Liver (tissue), 8 donors: ENCODE measurements at regions not wholly inside any gene's neighbourhood (a gene's known extent, or its start where the extent isn't known, plus 50 kb on each side); places are given as distances from the start of the nearest gene placed in this dataset.

ENCODE experiments used
- DNase-seq: peaks from one replicate; pipeline ENCODE4 v3.0.0-alpha.2; 2017; ENCODE audit warnings: low spot score
- H3K27ac ChIP-seq, 2 donors: one replicate each; pipeline ENCODE4 v1.7.0; 2013; ENCODE audit warnings: inconsistent platforms in 2 of 2, low read length in 2 of 2, control low read depth in 1 of 2, low read depth in 1 of 2, mild to moderate bottlenecking in 1 of 2
- H3K27me3 ChIP-seq, 4 donors: one replicate each; pipeline versions ENCODE4 v1.6.1 to v1.7.0; 2013; ENCODE audit warnings: low read length in 3 of 4, inconsistent platforms in 1 of 4, mild to moderate bottlenecking in 1 of 4, moderate library complexity in 1 of 4; ENCODE audit not compliant: control insufficient read depth in 4 of 4, insufficient read depth in 4 of 4
- H3K36me3 ChIP-seq, 4 donors: one replicate each; pipeline versions ENCODE4 v1.6.1 to v1.7.0; 2013; ENCODE audit warnings: low read length in 3 of 4, mild to moderate bottlenecking in 3 of 4, low read depth in 1 of 4, moderate library complexity in 1 of 4; ENCODE audit not compliant: control insufficient read depth in 4 of 4, insufficient read depth in 3 of 4
- H3K4me1 ChIP-seq, 4 donors: one replicate each; pipeline versions ENCODE4 v1.6.1 to v1.7.0; 2013; ENCODE audit warnings: low read length in 3 of 4, mild to moderate bottlenecking in 3 of 4, moderate library complexity in 1 of 4; ENCODE audit not compliant: control insufficient read depth in 4 of 4, insufficient read depth in 4 of 4
- H3K4me3 ChIP-seq, 3 donors: one replicate each; pipeline versions ENCODE4 v1.6.1 to v1.7.0; 2013; ENCODE audit warnings: low read length in 3 of 3, control low read depth in 1 of 3, low read depth in 1 of 3, mild to moderate bottlenecking in 1 of 3
- H3K9ac ChIP-seq, 2 donors: one replicate each; pipeline ENCODE4 v1.7.0; 2013; ENCODE audit warnings: low read length in 2 of 2, mild to moderate bottlenecking in 2 of 2, moderate library complexity in 2 of 2, control low read depth in 1 of 2, low read depth in 1 of 2
- H3K9me3 ChIP-seq, 4 donors: one replicate each; pipeline versions ENCODE4 v1.6.1 to v1.7.0; 2013; ENCODE audit warnings: low read length in 3 of 4; ENCODE audit not compliant: control insufficient read depth in 4 of 4
- CTCF ChIP-seq: fragments of 150-350 bp; IDR thresholded peaks from 2 replicates; pipeline ENCODE4 v1.5.1; 2017; ENCODE audit warnings: improper control_type of control experiment, low read depth, low read length; ENCODE audit not compliant: missing input control
- EGR1 ChIP-seq, 2 donors: IDR thresholded peaks; 2 replicates each; pipeline ENCODE4 v1.6.1; 2016 to 2018; ENCODE audit warnings: antibody characterized with exemption in 2 of 2, low read depth in 2 of 2
- FOXA1 ChIP-seq: IDR thresholded peaks from 2 replicates; pipeline ENCODE4 v1.6.1; 2016; ENCODE audit warnings: antibody characterized with exemption
- FOXA2 ChIP-seq: IDR thresholded peaks from 2 replicates; pipeline ENCODE4 v1.6.1; 2016; ENCODE audit warnings: antibody characterized with exemption
- GABPA ChIP-seq, 2 donors: IDR thresholded peaks in 1 of 2; conservative IDR thresholded peaks in 1 of 2; 2 replicates each; pipeline ENCODE4 v1.6.1; 2016; ENCODE audit warnings: antibody characterized with exemption in 2 of 2, mild to moderate bottlenecking in 1 of 2, moderate library complexity in 1 of 2
- HNF4A ChIP-seq, 2 donors: conservative IDR thresholded peaks; 2 replicates each; pipeline ENCODE4 v1.6.1; 2016; ENCODE audit warnings: antibody characterized with exemption in 2 of 2, mild to moderate bottlenecking in 2 of 2
- HNF4G ChIP-seq: IDR thresholded peaks from 2 replicates; pipeline ENCODE4 v1.6.1; 2016; ENCODE audit warnings: antibody characterized with exemption
- JUND ChIP-seq, 2 donors: IDR thresholded peaks; 2 replicates each; pipeline ENCODE4 v1.6.1; 2016; ENCODE audit warnings: antibody characterized with exemption in 2 of 2
- NR2F2 ChIP-seq: IDR thresholded peaks from 2 replicates; pipeline ENCODE4 v1.6.1; 2016; ENCODE audit warnings: antibody characterized with exemption
- RAD21 ChIP-seq, 2 donors: IDR thresholded peaks; 2 replicates each; pipeline ENCODE4 v1.6.1; 2016; ENCODE audit warnings: antibody characterized with exemption in 2 of 2, mild to moderate bottlenecking in 2 of 2
- REST ChIP-seq: IDR thresholded peaks from 2 replicates; pipeline ENCODE4 v1.6.1; 2016; ENCODE audit warnings: antibody characterized with exemption, mild to moderate bottlenecking
- RXRA ChIP-seq, 2 donors: IDR thresholded peaks; 2 replicates each; pipeline ENCODE4 v1.6.1; 2017 to 2018; ENCODE audit warnings: antibody characterized with exemption in 2 of 2, mild to moderate bottlenecking in 1 of 2
- SP1 ChIP-seq: IDR thresholded peaks from 2 replicates; pipeline ENCODE4 v1.6.1; 2018; ENCODE audit warnings: antibody characterized with exemption, mild to moderate bottlenecking
- YY1 ChIP-seq: IDR thresholded peaks from 2 replicates; pipeline ENCODE4 v1.6.1; 2016; ENCODE audit warnings: antibody characterized with exemption, mild to moderate bottlenecking
- WGBS: extraction: QIAGEN DNeasy Blood & Tissue Kit; methylation state at CpG from one replicate; pipeline ENCODE4 v1.1.7; 2013; 5-methylcytosine and 5-hydroxymethylcytosine counted together
- TF ChIP-seq, protein P1 (sequence below): IDR thresholded peaks from 2 replicates; pipeline ENCODE4 v1.6.1; 2016; ENCODE audit warnings: antibody characterized with exemption
- TF ChIP-seq, protein P2 (sequence below): IDR thresholded peaks from 2 replicates; pipeline ENCODE4 v1.6.1; 2016; ENCODE audit warnings: antibody characterized with exemption
- donor health status: healthy.
- donor health status: healthy.
- donor health status: healthy.
- donor health status: healthy.
- donor health status: healthy.

- 86% methylated on average over 2 of the region's 2 CpGs for WGBS
Observed at GRCh38 chr1:37233606-37234005, 199.3 kb upstream of the GRIK3 start.

GRCh38 chr1:37234941-37235418, 200.7 kb upstream of the GRIK3 start:
- Histone ChIP-seq H3K27ac (no peak overlapping the region), H3K9ac (no peak overlapping the region), H3K36me3 (no peaks in the 10 kb centered on the region), H3K4me3 (no peak overlapping the region), H3K27me3 (peaks cover 0 to 6% (median 0%) of the 10 kb centered on the region in 4 donors), H3K9me3 (no peaks in the 10 kb centered on the region), H3K4me1 (no peaks in the 10 kb centered on the region)
- no peak for TF ChIP-seq YY1
- TF ChIP-seq, protein P1, sequence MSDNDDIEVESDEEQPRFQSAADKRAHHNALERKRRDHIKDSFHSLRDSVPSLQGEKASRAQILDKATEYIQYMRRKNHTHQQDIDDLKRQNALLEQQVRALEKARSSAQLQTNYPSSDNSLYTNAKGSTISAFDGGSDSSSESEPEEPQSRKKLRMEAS, result no peak
- no peak for TF ChIP-seq RXRA (IDR thresholded peaks at IDR 0.05)
- no peak for TF ChIP-seq GABPA (IDR thresholded peaks at IDR 0.05 in 1 of 2, conservative IDR thresholded peaks at IDR 0.05 in 1 of 2)
- TF ChIP-seq SP1, result no peak
- TF ChIP-seq HNF4A (conservative IDR thresholded peaks at IDR 0.05), result no peak
- TF ChIP-seq HNF4G, result no peak
- no peak for TF ChIP-seq EGR1 (IDR thresholded peaks at IDR 0.05; ENCODE audit: low read depth in 2 of 2)
- TF ChIP-seq FOXA1, result no peak
- DNase-seq, result no peak
- WGBS, result 29% methylated on average over 12 of the region's 12 CpGs

More at GRCh38 chr1:37233606-37234005, 199.3 kb upstream of the GRIK3 start:
- Histone ChIP-seq H3K27ac (no peak overlapping the region), H3K4me3 (no peak overlapping the region), H3K27me3 (peaks cover 0 to 3% (median 0%) of the 10 kb centered on the region in 4 donors), H3K36me3 (no peaks in the 10 kb centered on the region), H3K9ac (no peak overlapping the region), H3K9me3 (no peaks in the 10 kb centered on the region), H3K4me1 (no peaks in the 10 kb centered on the region)
- no peak for DNase-seq
- TF ChIP-seq NR2F2 (no peak), GABPA (IDR thresholded peaks at IDR 0.05 in 1 of 2, conservative IDR thresholded peaks at IDR 0.05 in 1 of 2) (no peak), HNF4G (no peak), FOXA2 (no peak)

DNA sequence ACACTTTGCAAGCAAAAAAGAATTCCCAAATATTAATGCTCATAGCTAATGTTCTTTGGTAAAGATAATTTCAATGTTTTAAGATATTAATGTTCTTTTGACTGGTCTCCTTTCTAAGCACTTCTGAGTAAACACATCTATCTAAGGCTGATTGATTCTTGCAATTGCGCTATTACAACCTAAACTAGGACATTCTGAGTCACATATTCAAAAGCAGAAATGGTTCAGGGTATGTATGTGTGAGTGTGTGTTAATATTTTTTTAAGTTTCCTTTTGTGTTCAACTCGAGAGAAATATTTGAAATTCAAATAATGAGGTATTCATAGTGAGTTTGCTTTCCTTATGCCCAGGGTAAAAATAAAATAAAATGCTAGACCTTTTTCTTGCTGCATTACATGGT, 203.6 kb upstream of the GRIK3 start:
- Histone ChIP-seq H3K36me3 (no peaks in the 10 kb centered on the region), H3K4me3 (no peak overlapping the region), H3K9me3 (no peaks in the 10 kb centered on the region), H3K4me1 (no peaks in the 10 kb centered on the region), H3K27me3 (peaks cover 0 to 6% (median 0%) of the 10 kb centered on the region in 4 donors), H3K9ac (no peak overlapping the region), H3K27ac (no peak overlapping the region)
- DNase-seq, result no peak
- no peak for TF ChIP-seq FOXA1
- TF ChIP-seq FOXA2, result no peak
- no peak for TF ChIP-seq YY1
- TF ChIP-seq, protein P2, sequence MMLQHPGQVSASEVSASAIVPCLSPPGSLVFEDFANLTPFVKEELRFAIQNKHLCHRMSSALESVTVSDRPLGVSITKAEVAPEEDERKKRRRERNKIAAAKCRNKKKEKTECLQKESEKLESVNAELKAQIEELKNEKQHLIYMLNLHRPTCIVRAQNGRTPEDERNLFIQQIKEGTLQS, result no peak
- no peak for TF ChIP-seq RAD21 (IDR thresholded peaks at IDR 0.05)
- TF ChIP-seq GABPA (IDR thresholded peaks at IDR 0.05 in 1 of 2, conservative IDR thresholded peaks at IDR 0.05 in 1 of 2), result no peak
- no peak for TF ChIP-seq SP1
- no peak for TF ChIP-seq JUND (IDR thresholded peaks at IDR 0.05)
- TF ChIP-seq NR2F2, result no peak
- TF ChIP-seq, protein P1, result no peak
- no peak for TF ChIP-seq RXRA (IDR thresholded peaks at IDR 0.05)
- TF ChIP-seq CTCF, result no peak
- no peak for TF ChIP-seq REST
- WGBS, result 45% methylated on average over 2 of the region's 2 CpGs
